ENCODE measurements at regions not wholly inside any gene's neighbourhood (a gene's known extent, or its start where the extent isn't known, plus 50 kb on each side); places are given as distances from the start of the nearest gene placed in this dataset.

GRCh38 chr18:67216846-67217245, 299.7 kb downstream of the DSEL start:
- TF ChIP-seq CTCF (IDR thresholded peaks at IDR 0.05; ENCODE audit: low read depth, low read length, missing control alignments): no peak
- no peak overlapping the region for H3K4me3 ChIP-seq (replicated peaks; ENCODE audit: low read depth, low read length)
- no peak for DNase-seq (ENCODE audit: extremely low read depth, low read depth)

- no peak for DNase-seq (ENCODE audit: extremely low read depth, low read depth)
- TF ChIP-seq CTCF (IDR thresholded peaks at IDR 0.05; ENCODE audit: low read depth, low read length, missing control alignments): no peak
- H3K4me3 ChIP-seq (replicated peaks; ENCODE audit: low read depth, low read length): no peak overlapping the region
These were observed 300.8 kb downstream of the DSEL start for GRCh38 chr18:67215686-67216085.

- DNase-seq (ENCODE audit: extremely low read depth, low read depth): no peak
- no peak for TF ChIP-seq CTCF (IDR thresholded peaks at IDR 0.05; ENCODE audit: low read depth, low read length, missing control alignments)
These were observed 304.9 kb downstream of the DSEL start for GRCh38 chr18:67211646-67212045.

GRCh38 chr18:67200665-67201064, 315.9 kb downstream of the DSEL start:
- H3K4me3 ChIP-seq (replicated peaks; ENCODE audit: low read depth, low read length): no peak overlapping the region
- DNase-seq (ENCODE audit: extremely low read depth, low read depth): no peak
- TF ChIP-seq CTCF (IDR thresholded peaks at IDR 0.05; ENCODE audit: low read depth, low read length, missing control alignments): no peak

More at GRCh38 chr18:67211646-67212045, 304.9 kb downstream of the DSEL start:
- no peak overlapping the region for H3K4me3 ChIP-seq (replicated peaks; ENCODE audit: low read depth, low read length)

- DNase-seq (ENCODE audit: extremely low read depth, low read depth): peak; percentile 26
- H3K4me3 ChIP-seq (replicated peaks; ENCODE audit: low read depth, low read length): no peak overlapping the region
- TF ChIP-seq CTCF (IDR thresholded peaks at IDR 0.05; ENCODE audit: low read depth, low read length, missing control alignments): peak; percentile 36
These were observed 316.4 kb downstream of the DSEL start for GRCh38 chr18:67199993-67200617.

- TF ChIP-seq CTCF (IDR thresholded peaks at IDR 0.05; ENCODE audit: low read depth, low read length, missing control alignments): no peak
- no peak for DNase-seq (ENCODE audit: extremely low read depth, low read depth)
- H3K4me3 ChIP-seq (replicated peaks; ENCODE audit: low read depth, low read length): no peak overlapping the region
These were observed 321.6 kb downstream of the DSEL start for GRCh38 chr18:67194886-67195285.

GRCh38 chr18:67192535-67192934, 324.0 kb downstream of the DSEL start:
- DNase-seq (ENCODE audit: extremely low read depth, low read depth): no peak
- TF ChIP-seq CTCF (IDR thresholded peaks at IDR 0.05; ENCODE audit: low read depth, low read length, missing control alignments): no peak
- H3K4me3 ChIP-seq (replicated peaks; ENCODE audit: low read depth, low read length): no peak overlapping the region

All from HFF-Myc (cell line).